Fibroblast of lung (primary cell): ENCODE measurements at regions not wholly inside any gene's neighbourhood (a gene's known extent, or its start where the extent isn't known, plus 50 kb on each side); places are given as distances from the start of the nearest gene placed in this dataset.

ENCODE experiments used
- CTCF ChIP-seq, 2 donors: IDR thresholded peaks in 1 of 2; conservative IDR thresholded peaks in 1 of 2; 1 replicate in 1 of 2; 2 replicates in 1 of 2; pipeline ENCODE4 v1.5.1; 2011 to 2012; ENCODE audit warnings: low read length in 2 of 2, control low read depth in 1 of 2, inconsistent platforms in 1 of 2, low read depth in 1 of 2, mild to moderate bottlenecking in 1 of 2
- EZH2 ChIP-seq: IDR thresholded peaks from 2 replicates; pipeline ENCODE4 v1.5.1; 2012; ENCODE audit warnings: low read length, control low read depth, mild to moderate bottlenecking; ENCODE audit errors: missing control alignments

DNA sequence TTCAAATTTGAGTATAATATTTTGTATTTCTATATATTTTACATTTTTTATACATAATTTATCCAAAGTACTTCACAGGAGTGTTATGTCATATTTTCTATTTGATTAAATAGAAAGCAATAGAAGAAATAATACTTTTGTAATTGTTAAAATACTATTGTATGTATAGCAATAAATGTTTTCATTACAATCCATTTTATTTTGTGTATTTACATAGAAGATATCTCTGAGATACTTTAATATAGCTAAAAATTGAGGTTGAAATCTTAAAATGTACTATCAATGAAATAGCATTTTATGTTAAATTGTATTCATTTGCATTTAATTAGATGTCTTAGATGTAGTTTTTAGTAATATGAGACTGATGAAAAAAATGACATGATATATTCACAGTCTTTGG is 1109.6 kb upstream of the MIR17HG start:
- no peak for TF ChIP-seq CTCF (conservative IDR thresholded peaks at IDR 0.05 in 1 of 2, IDR thresholded peaks at IDR 0.05 in 1 of 2; ENCODE audit: low read depth in 1 of 2, low read length in 2 of 2)
- no peak for TF ChIP-seq EZH2
